ENCODE measurements at regions not wholly inside any gene's neighbourhood (a gene's known extent, or its start where the extent isn't known, plus 50 kb on each side); places are given as distances from the start of the nearest gene placed in this dataset.

DNA sequence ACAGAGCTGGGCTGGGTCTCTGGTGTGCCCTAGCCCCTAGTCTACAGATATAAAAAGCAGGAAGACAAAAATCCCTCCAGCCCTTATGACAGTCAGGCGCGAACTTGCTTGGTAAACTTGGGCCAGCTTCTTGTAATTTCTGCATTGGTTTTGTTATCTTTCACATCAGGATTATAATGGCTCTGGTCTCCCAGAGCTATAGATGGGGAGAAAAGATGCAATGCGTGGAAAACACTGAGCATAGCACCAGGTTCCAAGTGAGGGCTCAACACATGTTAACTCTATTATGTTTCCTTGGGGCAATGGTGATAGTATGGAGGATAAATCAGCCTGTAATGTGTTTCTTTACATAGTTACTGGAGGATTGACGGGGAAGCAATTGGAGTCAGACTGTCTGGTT is 246.8 kb upstream of the KCNG1 start:
- no peak for DNase-seq (ENCODE audit: low read depth in 3 of 3, low spot score in 1 of 3)

DNA sequence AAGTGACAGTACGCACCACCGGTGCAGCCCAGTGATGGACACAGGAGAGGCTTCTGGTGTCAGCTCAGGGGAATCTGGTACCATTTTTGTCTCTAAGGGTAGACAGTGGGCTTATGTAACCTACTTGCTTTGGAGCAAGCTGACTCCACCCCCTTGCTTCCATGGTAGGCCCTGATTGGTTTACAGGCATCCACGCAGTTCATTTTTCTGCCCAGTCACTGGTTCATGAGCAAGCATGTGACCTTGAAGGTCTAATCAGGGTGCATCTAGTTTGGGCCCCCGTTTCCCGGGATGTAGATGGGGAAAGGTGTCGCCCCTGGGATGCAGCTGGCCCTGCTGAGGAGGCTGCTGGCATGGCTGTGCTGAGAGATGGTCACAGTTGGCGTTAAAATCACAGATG is 244.8 kb upstream of the KCNG1 start:
- DNase-seq (ENCODE audit: low read depth in 3 of 3, low spot score in 1 of 3): no peak

DNA sequence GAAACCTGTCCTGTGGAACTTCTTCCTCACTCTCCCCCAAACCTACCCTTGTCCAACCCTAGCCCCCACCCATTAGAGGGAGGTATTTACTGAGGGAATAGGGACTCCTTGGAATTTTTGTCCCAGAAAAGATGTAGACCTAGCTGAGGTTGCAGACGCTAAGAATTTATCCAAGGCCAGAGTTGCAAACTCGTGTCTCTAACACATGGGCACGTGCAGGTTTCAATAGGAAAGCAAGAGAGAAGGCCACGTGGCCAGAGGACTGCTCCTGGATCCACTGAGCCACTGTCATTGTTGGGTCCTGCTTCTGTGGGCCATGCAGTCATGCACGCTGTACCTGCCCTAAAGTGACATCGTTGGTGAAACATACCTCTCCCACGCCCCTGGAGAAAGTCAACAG is 243.4 kb upstream of the KCNG1 start:
- DNase-seq (ENCODE audit: low read depth in 3 of 3, low spot score in 1 of 3): no peak

DNA sequence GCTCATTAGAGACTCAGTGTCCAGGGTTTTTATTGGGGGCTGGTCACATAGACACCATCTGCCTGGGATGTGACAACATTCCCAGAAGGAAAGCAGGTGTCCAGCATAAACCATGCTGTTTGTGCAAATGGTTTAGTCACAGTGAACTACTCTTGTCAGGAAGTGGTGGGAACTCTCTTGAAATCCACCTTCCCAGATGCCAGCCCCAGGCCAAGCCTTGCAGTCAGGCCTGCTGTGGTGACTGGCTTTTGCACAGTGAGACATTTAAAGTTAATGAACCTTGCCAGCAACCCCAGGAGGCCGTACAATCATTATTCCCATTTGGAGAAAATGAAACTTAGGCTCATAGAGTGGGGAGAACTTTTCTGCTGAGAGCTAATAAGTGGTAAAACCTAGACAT is 242.5 kb upstream of the KCNG1 start:
- DNase-seq (ENCODE audit: low read depth in 3 of 3, low spot score in 1 of 3): no peak

DNA sequence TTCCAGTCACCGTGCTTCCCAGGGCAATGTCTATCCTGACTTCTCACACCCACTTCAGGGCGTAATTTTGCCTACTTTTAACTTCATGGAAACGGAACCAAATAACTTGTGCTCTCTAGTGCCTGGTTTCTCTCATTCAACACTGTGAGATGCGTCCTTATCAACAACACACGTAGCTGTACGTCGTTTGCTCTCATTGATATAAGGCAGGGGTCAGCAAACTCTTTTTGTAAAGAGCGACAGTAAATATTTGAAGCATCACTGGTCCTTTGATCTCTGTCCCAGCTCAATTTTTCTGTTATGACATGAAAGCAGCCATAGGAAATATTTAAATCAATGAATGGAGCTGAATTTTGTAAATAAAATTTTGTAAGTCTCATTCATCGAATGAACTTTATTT is 239.3 kb upstream of the KCNG1 start:
- no peak for DNase-seq (ENCODE audit: low read depth in 3 of 3, low spot score in 1 of 3)

DNA sequence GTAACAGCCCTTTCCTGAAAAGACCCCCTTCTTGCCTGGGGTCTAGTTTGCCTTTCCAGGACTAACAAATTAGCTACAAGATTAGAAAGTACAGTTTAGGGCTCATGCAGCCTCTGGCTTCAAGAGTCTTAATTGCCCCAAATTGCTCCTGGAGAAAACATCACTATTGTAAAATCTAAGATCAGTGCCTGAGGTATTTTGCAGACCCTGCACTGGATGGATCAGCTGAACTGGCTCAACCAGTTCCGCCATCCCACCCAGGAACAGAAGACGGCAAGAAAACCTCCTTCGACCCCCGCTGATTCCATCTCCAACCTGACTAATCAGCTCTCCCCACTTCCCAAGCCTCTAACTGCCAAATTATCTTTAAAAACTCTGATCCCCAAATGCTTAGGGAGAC is 236.5 kb upstream of the KCNG1 start:
- no peak for DNase-seq (ENCODE audit: low read depth in 3 of 3, low spot score in 1 of 3)

DNA sequence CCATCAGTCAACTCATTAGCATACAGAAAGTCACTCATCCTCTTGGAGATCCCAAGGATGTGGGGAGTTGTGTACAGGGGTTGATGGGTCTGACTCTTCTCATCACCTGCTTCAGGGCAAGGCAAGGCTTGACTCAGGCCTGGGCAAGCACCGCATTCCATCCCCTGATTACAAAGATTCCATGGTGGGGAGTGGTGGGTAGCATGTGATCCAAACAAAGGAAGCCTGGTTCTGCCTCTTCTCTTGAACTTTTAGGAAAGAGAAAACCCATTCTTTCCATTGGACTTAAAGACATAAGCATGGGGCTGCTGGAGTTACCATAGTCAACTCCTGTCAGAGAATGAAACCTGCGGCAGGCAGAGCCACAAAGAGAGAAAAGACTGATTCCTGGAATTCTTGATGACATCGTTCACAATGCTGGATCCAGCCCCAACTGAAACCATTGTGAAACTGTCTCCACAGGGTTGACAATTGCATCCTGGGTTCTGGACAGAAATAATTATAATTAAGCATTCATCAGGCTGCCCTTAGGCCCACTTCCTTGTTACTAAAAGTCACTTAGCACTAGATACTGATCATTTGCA is 235.8 kb upstream of the KCNG1 start:
- no peak for DNase-seq (ENCODE audit: low read depth in 3 of 3, low spot score in 1 of 3)

DNA sequence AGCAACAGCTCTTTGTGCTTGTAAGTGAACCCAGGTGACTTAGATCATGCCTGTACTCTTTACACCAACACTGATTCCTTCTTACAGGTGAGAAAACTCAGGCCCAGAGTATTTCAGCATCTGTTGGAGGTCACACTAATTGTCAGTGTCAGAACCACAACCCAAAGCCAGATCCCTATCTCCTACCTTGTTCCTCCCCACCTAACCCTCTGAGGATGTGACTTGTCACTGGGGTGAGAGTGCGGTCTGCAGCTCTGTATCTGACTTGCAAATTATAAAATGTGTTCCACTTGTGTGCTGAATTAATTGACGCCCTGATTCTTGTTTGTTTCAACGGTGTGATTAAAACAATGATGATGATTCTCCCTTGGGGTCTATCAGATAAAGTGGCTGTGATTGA is 232.5 kb upstream of the KCNG1 start:
- no peak for DNase-seq (ENCODE audit: low read depth in 3 of 3, low spot score in 1 of 3)

DNA sequence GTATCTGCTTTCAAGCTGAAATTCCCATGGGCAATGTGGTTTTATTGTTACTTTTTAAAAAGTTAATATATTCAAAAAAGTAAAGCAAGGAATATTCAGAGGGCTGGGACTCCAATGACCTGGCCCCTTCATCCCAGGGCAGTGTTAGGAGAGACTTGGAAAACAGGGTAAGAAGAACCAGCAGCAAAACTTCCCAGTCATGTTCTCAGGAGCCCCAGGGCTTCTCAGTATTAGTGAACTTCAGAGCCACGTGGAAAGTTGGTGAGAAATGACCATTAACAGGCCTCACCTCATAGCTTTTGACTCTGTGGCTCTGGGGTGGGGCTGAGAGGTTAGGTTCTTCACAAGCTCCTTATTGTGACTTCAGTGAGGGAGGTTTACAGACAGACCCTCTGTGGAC is 230.4 kb upstream of the KCNG1 start:
- no peak for DNase-seq (ENCODE audit: low read depth in 3 of 3, low spot score in 1 of 3)

DNA sequence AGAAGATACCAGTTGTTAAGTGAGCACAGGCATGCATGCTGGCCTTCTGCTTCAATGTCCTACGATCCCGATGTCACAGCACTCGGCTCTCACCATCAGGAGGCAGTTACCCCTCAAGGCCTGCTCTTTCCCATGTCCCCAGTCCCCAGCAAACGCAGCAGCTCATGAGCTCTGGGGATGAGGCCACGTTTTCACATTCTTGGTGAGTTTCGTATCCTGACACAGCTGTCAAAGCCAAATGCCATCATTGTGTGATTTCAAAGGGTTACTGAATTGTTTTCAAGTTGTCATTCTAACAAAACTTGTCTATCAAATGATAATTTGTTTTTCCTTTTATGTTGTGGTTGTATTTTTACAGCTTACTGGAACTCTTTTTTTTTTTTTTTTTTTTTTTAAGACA is 226.9 kb upstream of the KCNG1 start:
- DNase-seq (ENCODE audit: low read depth in 3 of 3, low spot score in 1 of 3): no peak

DNA sequence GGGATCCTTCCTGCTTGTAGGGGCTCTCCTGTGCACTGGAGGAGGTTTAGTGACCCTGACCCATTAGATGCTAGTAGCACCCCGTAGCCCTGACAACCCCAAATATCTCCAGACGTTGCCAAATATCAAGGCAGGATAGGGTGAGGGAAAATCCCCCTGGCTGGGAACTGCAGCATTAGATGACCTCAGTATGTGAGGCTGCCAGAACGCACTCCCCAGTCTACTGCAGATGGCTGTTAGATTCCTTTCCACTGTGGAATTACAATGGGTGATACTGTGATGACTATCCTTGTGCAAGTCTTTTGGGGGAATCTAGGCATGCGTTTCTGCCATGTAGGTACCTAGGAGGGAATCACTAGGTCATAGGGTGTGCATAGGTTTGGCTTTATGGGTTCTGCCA is 226.3 kb upstream of the KCNG1 start:
- DNase-seq (ENCODE audit: low read depth in 3 of 3, low spot score in 1 of 3): no peak

DNA sequence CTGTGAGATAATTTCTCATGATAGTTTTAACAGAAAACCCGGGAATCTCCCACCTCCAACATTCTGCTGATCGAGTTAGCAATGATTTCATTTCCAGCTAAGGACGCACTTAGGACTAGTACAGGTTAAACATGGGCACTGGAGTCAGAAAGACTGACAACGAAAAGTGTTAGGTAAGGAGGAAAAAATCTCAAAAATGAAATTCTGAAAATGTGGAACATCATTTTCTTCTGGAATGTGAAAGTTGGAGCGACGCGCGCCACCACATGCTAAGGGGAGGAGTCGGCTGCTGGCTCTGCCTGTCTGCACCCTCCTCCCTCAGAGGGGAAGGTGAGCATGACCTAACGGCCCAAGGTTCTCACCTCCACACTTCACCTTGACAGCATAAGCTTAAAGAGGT is 221.6 kb upstream of the KCNG1 start:
- no peak for DNase-seq (ENCODE audit: low read depth in 3 of 3, low spot score in 1 of 3)

DNA sequence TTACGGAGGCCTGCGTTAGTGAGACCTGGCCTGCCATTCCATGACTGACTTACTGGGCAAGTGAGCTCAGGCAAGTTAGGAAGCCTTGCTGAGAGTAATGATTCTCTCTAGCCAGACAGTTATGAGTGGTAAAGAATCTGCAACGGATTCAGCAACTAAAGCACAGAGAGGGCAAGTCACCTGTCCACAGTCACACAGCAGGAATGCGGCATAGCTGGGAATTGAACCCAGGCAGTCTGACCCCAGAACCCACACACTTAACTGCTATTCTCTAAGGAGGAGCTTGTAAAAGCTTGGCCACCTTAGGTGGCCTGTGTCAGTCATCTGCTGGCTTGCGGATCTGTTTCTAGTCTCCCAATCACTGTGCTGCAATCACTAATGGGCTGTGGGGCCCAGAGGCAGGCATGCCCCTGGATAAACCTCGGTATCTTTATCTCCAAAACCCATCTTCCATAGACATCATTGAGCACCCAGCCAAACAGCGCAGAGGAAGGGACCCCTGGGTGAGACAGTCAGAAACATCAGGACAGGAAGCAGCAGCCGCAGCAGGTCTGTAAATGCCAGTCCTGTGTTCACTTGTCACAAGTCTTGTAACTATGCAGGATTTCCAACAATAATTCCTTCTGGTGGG is 215.9 kb upstream of the KCNG1 start:
- DNase-seq (ENCODE audit: low read depth in 3 of 3, low spot score in 1 of 3): no peak

DNA sequence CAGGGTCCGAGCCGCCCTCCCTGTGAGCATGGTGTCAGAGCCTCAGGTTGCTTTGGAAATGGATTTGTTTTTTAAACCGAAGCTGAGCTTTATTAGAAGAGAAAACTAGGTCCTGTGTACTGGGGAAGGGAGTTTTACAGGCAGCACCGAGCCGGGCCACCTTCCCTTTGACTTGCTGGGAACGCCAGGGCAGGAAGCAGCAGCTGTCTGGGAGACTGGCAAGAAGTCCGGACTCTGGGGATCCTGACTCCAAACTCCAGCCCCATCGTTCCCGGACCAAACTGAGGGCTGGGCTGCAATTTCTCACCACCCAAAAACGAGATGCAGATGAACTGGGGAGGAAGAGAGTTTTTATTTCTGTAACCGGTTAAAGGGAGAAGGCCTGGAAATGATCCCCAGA is 214.9 kb upstream of the KCNG1 start:
- DNase-seq (ENCODE audit: low read depth in 3 of 3, low spot score in 1 of 3): no peak

DNA sequence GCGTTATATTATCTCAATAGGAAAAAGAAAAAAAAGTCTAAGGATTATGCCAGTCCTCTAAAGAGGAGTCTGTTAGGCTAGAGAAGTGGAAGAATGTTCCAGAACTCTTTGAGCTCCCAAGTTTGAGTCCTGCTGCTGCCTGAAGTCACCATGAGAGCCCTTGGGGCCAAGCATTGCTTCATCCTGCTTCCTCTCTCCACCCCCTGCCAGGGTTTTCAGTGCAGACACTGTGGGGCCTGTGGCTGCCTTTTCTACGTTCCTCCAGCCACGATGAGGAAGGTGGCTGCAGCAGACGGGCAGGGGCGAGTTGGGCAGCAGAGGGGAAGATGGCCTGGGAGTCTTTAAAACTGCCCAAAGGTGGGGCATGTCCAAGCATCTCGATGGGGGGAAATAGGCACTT is 214.4 kb upstream of the KCNG1 start:
- DNase-seq (ENCODE audit: low read depth in 3 of 3, low spot score in 1 of 3): no peak

DNA sequence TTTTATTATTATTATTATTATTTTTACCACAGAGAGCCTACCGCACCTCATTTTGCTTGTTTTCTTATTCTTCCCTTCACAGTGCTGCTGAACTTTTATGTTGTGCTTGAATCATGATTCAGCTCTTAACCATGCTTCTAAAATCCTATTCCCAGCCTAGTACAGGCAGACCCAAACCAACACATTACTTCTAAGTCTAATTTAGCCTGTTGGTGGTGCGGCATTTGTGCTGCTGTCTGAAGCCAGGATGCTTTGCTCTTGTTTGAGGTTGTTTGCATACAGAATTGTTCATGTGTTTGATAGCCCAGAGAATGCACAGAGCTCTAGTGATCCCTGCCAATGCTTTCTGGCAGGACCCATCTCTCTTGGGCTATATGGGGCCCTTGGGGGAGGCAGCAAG is 213.5 kb upstream of the KCNG1 start:
- DNase-seq (ENCODE audit: low read depth in 3 of 3, low spot score in 1 of 3): no peak

DNA sequence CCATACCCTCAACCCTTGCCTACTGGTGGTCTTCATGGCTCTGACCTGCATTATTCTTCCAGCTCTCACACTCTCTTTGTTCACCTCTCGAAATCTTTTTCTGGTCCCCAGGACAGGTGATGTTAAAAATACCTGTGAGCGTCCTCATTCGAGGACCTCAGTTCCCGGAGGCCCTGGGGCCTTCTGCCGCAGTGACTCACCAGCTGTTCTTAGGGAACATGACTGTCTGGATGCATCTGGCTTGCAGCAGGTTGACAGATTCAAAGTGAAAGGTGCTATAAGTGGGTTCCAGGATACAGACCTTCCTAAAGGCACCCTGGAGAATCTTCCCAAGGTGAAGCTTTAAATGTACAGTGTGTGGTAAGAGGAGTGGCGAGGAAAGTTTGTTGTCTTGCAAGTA is 210.4 kb upstream of the KCNG1 start:
- DNase-seq (ENCODE audit: low read depth in 3 of 3, low spot score in 1 of 3): no peak

DNA sequence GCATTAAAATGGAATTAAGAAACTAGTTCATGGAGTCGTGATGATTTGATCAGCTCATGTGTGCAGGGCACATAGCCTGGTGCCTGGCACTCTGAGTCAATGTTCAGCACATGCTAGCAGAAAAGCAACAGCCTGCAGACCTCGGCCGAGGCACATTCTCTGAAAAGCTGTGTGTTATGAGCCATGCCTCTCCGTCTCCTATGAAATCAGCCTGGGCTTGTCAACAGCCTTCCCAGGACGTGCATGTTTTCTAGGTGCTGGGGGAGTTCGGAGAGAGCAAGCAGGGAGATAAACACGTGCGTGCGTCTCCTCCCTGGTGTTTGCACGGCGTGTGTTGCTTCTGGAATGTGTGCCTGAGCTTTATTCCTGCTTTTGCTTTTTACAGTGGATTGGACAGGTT is 207.8 kb upstream of the KCNG1 start:
- no peak for DNase-seq (ENCODE audit: low read depth in 3 of 3, low spot score in 1 of 3)

DNA sequence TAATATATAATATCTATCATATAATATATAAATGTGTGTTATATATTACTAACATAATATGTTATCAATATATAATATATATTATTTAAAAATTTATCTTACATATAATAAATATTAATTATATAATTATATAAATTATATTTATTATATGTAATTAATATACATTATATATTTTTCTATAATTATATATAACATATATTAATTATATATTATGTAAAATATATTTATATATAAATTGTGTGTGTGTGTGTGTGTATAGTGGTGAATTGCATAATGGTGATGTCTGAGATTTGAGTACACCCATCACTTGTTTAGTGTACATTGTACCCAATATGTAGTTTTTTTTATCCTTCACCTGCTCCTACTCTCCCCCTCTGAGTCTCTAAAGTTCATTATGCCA is 205.9 kb upstream of the KCNG1 start:
- DNase-seq (ENCODE audit: low read depth in 3 of 3, low spot score in 1 of 3): no peak

DNA sequence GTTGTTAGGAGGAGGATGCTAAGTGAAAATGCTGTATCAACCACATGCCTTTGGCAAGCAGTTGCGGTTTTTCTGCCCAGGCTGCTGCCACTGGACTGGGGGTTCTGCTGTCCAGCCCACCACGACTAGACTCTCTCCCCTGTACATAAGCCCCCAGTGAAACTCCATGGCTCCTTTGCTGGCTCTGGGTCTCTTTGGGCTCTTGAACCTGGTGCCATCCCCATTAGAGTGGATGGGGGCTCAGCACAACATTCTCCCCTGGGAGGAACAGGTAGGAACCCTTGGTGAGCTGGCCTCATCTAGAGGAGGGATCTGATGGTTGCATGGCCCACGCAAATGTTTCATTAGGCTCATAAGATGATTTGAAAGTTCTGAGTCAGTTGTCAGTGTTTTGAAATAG is 204.8 kb upstream of the KCNG1 start:
- no peak for DNase-seq (ENCODE audit: low read depth in 3 of 3, low spot score in 1 of 3)

DNA sequence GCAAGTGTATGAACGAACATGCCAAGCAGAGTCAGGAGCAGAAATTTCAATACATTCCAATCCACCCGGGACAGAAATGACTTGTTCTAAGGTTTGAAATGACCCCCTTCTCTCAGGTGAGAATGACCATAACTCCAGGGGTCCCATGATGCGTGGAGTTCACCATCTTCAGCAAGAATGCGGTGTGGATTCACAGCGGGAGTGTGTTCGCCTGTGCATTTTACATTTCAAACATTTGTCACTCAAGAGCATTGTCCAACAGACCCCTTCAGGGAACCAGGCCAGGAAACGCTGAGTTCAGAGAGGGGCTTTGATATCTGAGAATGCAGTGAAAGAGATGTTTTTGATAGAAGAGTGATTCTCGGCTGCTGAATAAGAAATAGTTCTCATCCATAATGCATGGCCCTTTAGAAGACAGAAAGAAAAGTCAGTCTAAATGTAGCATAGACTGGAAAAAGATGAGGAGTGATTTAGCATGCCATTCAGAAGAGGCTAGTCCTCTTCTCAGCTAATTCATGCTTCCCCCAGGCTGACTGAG is 200.3 kb upstream of the KCNG1 start:
- DNase-seq (ENCODE audit: low read depth in 3 of 3, low spot score in 1 of 3): no peak

DNA sequence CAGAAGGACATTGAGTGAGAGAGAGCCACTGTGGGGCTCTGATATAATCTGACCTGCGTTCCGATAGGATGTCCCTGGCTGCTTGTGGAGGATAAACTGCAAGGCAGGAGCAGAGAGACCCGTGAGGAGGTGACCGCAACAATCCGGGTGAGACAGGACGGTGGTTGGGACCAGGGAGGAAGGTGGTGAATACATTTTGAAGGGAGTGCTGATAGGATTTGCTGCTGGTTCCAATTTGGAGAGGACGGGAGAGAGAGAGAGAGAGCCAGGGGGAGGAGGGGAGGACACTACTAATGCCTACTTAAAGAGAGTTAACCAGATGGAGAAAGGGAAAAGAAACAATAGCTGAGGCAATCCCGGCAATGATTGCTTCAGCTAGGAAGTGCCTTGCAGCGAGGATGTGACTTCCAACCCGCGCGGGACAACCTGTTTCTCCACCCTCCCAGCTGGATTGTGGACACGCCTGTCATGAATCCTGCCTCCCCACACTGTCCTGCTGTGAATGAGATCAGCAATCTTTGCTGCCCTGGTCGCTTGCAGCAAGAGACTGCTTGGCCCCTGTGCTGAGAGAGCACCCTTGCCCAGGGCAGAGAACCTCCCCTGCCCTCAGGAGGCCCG is 199.0 kb upstream of the KCNG1 start:
- no peak for DNase-seq (ENCODE audit: low read depth in 3 of 3, low spot score in 1 of 3)

DNA sequence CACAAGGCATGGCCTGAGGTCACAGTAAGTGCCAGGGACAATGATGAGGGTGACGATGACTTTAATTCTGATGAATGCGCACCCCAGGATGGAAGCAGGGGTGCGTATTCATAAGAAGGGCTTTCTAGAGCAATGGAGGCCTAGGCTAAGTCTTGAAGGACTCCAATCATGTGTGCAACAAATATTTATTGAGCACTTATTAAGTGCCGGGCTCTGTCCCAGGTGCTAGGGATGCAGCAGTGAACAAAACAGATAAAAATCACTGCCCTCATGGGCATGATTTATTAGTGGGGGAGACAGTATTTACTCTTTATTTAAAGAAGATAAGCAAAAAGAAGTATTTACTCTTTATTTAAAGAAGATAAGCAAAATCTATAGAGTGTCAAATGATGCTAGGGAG is 198.2 kb upstream of the KCNG1 start:
- DNase-seq (ENCODE audit: low read depth in 3 of 3, low spot score in 1 of 3): no peak
